Eye (tissue), 1 donor: ENCODE measurements at regions not wholly inside any gene's neighbourhood (a gene's known extent, or its start where the extent isn't known, plus 50 kb on each side); places are given as distances from the start of the nearest gene placed in this dataset.
A peak's percentile ranks its signal among the peaks of the same experiment; 100 is the strongest.

Experiments used
- DNase-seq: peaks from one replicate; pipeline ENCODE4 v3.0.0-alpha.2; 2015

GRCh38 chr14:62303437-62303836 lies 541.2 kb downstream of the SNAPC1 start:
- no peak for DNase-seq

GRCh38 chr14:62304257-62304656 lies 542.0 kb downstream of the SNAPC1 start:
- DNase-seq = peak; percentile 4

- DNase-seq = no peak
These were observed 545.6 kb downstream of the SNAPC1 start for GRCh38 chr14:62307844-62308243.

DNA sequence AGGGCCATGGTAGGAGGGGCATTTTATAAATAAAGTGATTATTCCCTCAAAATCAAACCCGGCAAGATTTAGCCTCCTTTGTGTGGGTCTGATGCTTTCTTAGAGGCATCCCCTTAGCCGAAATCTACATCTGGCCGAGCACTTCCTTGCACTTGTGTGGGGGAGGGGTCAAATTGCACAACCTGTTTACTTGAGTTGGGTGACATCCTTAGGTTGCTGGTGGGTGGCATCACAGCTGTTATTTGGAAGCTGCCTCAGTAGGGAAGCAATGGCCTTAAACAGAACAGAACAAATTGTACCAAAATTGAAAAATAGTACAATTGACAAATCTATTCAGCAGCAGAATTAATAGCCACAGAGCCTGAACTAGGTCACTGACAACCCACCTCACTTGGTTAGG lies 546.1 kb downstream of the SNAPC1 start:
- no peak for DNase-seq

- peak; percentile 13 for DNase-seq
These were observed 546.7 kb downstream of the SNAPC1 start for GRCh38 chr14:62308891-62309290.

- DNase-seq = no peak
These were observed 551.0 kb downstream of the SNAPC1 start for GRCh38 chr14:62313212-62313611.

GRCh38 chr14:62314221-62314620 lies 552.0 kb downstream of the SNAPC1 start:
- no peak for DNase-seq

DNA sequence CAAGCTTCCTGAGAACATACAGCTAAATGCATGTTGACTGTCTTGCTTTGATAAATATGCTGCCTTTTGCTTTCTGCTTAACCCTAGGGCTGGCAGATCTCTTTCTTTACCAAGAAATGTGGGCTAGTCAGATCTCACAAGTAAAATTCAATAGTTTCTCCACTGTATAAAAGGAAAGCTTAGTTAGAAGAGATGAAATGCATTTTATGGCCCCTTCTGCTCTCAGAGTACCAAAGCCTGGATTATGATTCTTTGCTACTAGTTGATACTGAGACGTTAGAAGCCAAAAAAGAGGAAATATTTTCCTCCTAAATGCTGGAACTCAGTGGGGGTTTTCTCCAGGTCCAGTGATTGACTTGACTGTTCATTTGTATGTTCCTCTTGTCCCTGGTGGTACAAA lies 552.7 kb downstream of the SNAPC1 start:
- DNase-seq = no peak

DNA sequence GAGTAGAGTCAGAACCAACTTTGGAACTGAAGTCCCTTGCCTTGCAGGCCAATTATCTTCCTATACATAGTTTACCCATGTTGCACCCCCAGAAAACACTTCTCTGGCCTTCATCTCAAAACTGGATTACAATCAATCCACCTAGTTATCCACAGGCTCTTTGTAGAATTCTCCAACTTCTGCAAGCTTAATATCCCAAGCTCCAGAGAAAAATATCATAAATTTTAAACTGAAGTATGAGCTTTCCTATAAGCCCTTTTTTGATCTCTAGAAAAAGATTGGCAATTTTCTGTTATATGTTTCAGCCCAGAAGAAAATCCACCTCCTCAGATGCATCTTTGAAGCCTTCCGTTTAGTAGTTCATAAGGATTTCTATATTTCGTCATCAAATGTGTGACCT lies 553.4 kb downstream of the SNAPC1 start:
- DNase-seq = no peak

DNA sequence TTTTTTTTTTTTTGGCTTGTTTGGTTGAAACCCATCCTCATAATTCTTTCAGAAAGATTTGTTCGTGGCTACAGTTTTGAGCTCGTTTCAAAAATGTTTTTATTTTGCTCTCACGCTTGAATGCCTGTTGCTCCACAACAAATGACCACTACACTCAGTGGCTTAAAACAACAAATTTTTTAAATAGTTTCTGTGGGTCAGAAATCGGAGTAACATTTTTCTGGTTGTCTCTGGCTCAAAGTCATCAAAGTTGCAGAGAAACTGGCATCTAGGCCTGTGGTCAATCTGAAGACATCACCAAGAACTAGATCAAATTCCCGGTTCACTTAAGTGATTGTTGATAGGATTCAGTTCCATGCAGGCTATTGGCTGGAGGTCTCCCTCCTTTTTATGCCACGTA lies 560.0 kb downstream of the SNAPC1 start:
- no peak for DNase-seq

GRCh38 chr14:62329427-62329826 lies 567.2 kb downstream of the SNAPC1 start:
- no peak for DNase-seq

DNA sequence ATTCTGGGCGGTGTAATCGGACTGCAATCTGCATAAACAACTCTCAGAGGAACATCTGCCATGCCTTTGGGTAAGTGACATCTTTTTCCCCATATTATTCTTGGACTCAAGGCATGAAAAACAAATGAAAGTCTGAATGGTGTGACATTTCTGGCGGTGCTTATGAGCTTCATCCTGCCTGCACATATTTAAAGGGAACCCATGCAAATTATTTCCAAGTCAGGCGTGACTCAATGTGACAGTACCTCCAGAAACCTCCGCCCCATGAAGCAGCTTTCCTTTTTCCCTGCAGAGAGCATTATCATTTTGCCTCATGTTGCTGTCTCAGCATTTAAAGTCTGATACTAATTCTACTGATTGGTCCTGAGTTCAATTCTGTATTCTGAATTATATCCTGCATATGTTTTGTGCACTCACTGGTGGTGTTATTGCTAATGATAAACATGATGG lies 585.4 kb downstream of the SNAPC1 start:
- peak; percentile 83 for DNase-seq

- no peak for DNase-seq
These were observed 595.1 kb downstream of the SNAPC1 start for GRCh38 chr14:62357362-62357761.

- DNase-seq = no peak
These were observed 601.9 kb downstream of the SNAPC1 start for GRCh38 chr14:62364161-62364560.

GRCh38 chr14:62364800-62365280 lies 602.6 kb downstream of the SNAPC1 start:
- DNase-seq = no peak

DNA sequence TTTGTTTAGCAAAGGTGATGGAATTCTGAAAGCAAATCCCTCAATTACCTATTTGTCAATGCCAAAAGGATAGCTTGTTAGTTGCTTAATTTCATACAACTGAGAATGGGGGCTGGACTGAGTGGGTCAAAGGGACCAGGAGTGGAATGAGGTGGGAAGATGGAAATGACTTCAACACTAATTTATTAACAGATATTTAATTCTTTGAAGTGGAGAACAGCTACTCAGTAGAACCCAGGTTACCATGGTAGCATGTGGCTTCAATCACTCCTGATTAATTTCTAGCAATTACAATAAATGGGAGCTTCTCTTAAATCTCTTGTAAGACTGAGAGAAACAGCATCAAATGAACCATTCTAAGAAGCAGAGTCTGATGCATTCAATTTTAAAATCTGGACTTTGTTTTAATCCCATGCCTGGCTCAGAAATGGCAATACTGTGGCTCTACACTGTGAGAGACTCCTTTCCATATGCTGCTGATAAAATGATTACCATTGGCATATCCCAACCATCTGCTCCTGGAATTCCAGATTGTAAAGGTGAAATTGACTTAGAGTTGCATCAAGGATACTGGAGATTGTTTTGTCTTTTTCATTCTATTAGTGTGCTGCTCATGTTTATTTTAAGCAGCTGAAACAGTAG lies 607.8 kb downstream of the SNAPC1 start:
- no peak for DNase-seq

- no peak for DNase-seq
These were observed 611.7 kb downstream of the SNAPC1 start for GRCh38 chr14:62373944-62374343.

GRCh38 chr14:62378057-62378456 lies 615.8 kb downstream of the SNAPC1 start:
- no peak for DNase-seq

DNA sequence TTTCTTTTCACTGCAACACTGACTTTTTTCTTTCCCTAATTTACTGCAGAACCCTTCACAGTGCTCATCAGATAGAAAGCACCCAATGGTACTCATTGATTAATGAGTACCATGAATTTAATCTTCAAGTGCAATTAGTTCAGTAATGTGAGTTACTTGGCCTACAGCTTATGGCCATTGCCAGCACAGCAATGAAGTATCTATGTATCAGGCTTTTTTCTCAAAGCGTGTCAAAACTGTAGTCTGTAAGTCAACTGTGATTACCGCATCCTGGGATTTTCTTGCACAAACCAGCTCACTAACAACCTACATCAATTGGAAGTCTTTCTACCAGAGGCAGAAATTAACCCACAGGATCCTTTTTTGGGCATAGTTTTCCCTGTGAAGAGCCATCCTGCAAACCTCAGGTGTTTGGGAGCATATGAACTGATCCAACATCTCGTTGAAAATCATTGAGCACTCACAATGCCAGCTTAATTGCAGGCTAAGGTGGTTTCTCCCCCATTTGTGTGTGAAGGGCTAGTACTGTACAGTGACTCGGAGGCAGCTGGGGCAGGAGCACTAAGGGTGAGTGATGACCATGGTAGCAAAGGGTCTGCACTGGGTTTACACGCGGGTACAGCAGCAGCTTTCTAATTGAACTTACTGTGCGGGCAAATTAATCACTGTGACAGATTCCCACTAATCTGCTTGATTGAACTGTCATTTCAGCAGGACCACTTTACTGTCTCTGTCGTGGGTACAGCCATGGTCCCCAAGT lies 619.3 kb downstream of the SNAPC1 start:
- DNase-seq = peak; percentile 21

DNA sequence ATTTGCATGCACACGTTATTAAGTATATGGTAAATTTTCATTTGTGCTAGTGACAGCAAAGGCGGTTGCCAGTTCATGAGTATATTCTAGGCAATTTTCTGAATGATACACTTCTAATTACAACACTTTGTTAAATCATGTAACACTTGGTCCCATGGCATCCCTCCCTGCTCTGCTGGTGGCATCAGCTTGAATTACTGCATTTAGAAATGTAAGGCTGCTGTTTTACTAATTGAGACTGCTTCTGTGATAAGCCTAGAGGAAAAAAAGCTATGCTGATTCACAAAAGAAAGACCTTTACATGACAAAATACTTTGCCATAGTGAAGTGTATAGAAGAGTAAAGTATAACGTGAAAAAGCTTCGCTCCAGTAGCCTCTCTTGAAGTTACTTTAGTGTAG lies 636.1 kb downstream of the KCNH5 start:
- no peak for DNase-seq

GRCh38 chr14:62409626-62410300 lies 635.5 kb downstream of the KCNH5 start:
- DNase-seq = no peak

GRCh38 chr14:62420847-62421246 lies 624.4 kb downstream of the KCNH5 start:
- no peak for DNase-seq

GRCh38 chr14:62428429-62429203 lies 616.6 kb downstream of the KCNH5 start:
- DNase-seq = no peak
